Memory B cell (primary cell): ENCODE measurements at regions not wholly inside any gene's neighbourhood (a gene's known extent, or its start where the extent isn't known, plus 50 kb on each side); places are given as distances from the start of the nearest gene placed in this dataset.
"Not testable (repeated sequence)": the region's sequence is repeated elsewhere in the genome, so short reads cannot be mapped to it uniquely, and the experiment has no call there.

Experiments used
- ATAC-seq: fragments of 150-1000 bp; cut with Tn5 transposase; 2 replicates; pipeline ENCODE4 v1.10.0; 2021; ENCODE audit warnings: low read depth, mild to moderate bottlenecking, moderate library complexity
- DNase-seq, 2 donors: peaks; one replicate each; pipeline ENCODE4 v3.0.0; 2022; ENCODE audit warnings: low spot score in 2 of 2
- H3K27ac Mint-ChIP-seq: one replicate; pipeline ENCODE4 v1.8.0; 2022; ENCODE audit warnings: mild to moderate bottlenecking, moderate library complexity, mixed read lengths
- H3K27me3 Mint-ChIP-seq: one replicate; pipeline ENCODE4 v1.8.0; 2022; ENCODE audit warnings: mixed read lengths
- H3K36me3 Mint-ChIP-seq: one replicate; pipeline ENCODE4 v1.8.0; 2022; ENCODE audit warnings: mild to moderate bottlenecking, mixed read lengths
- H3K4me1 Mint-ChIP-seq: one replicate; pipeline ENCODE4 v1.8.0; 2022; ENCODE audit warnings: mixed read lengths
- H3K4me3 Mint-ChIP-seq: one replicate; pipeline ENCODE4 v1.8.0; 2022; ENCODE audit warnings: mild to moderate bottlenecking, moderate library complexity, mixed read lengths
- H3K9me3 Mint-ChIP-seq: one replicate; pipeline ENCODE4 v1.8.0; 2022; ENCODE audit warnings: mixed read lengths

GRCh38 chr14:84095681-84096080 is 1434.3 kb upstream of the FLRT2 start:
- H3K4me3 Mint-ChIP-seq, result no peak overlapping the region
- no peaks in the 10 kb centered on the region for H3K4me1 Mint-ChIP-seq
- ATAC-seq (no peak), DNase-seq (no peak)
- H3K27me3 Mint-ChIP-seq, result no peaks in the 10 kb centered on the region
- H3K36me3 Mint-ChIP-seq, result no peaks in the 10 kb centered on the region
- H3K9me3 Mint-ChIP-seq, result peaks cover 6% of the 10 kb centered on the region
- H3K27ac Mint-ChIP-seq, result no peak overlapping the region

DNA sequence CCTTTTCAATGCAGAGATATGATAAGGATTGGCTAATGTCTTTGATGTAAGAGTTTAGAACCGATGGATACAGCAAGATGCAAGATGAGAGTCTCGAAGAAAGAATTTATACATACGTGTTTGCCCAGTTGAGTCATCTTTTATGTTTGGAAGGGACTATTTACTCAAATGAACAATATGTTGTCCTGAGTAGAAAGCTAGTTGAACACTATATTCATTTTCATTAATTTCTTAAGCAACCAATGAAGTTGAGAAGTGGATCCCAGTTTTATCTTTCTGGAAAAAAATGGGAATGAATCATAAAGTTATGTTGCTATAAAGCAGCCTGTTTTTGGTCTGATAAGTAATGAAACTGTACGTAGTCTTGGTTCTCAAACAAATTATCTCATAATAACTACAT is 1431.7 kb upstream of the FLRT2 start:
- DNase-seq (no peak), ATAC-seq (no peak)
- peaks cover 12% of the 10 kb centered on the region for H3K9me3 Mint-ChIP-seq
- no peak overlapping the region for H3K4me3 Mint-ChIP-seq
- no peaks in the 10 kb centered on the region for H3K36me3 Mint-ChIP-seq
- H3K27ac Mint-ChIP-seq, result no peak overlapping the region
- H3K27me3 Mint-ChIP-seq, result no peaks in the 10 kb centered on the region
- H3K4me1 Mint-ChIP-seq, result no peaks in the 10 kb centered on the region

GRCh38 chr14:84099560-84099959 is 1430.4 kb upstream of the FLRT2 start:
- not testable (repeated sequence) for H3K27ac Mint-ChIP-seq, ATAC-seq, H3K4me3 Mint-ChIP-seq, H3K4me1 Mint-ChIP-seq, DNase-seq, H3K27me3 Mint-ChIP-seq, H3K36me3 Mint-ChIP-seq
- peaks cover 10% of the 10 kb centered on the region for H3K9me3 Mint-ChIP-seq

GRCh38 chr14:84107835-84108343 is 1422.1 kb upstream of the FLRT2 start:
- H3K36me3 Mint-ChIP-seq, result no peaks in the 10 kb centered on the region
- ATAC-seq (no peak), DNase-seq (no peak)
- no peak overlapping the region for H3K4me3 Mint-ChIP-seq
- no peaks in the 10 kb centered on the region for H3K4me1 Mint-ChIP-seq
- peaks cover 2% of the 10 kb centered on the region for H3K9me3 Mint-ChIP-seq
- H3K27ac Mint-ChIP-seq, result no peak overlapping the region
- no peaks in the 10 kb centered on the region for H3K27me3 Mint-ChIP-seq

- H3K4me3 Mint-ChIP-seq, result no peak overlapping the region
- no peaks in the 10 kb centered on the region for H3K4me1 Mint-ChIP-seq
- H3K9me3 Mint-ChIP-seq, result peaks cover 2% of the 10 kb centered on the region
- H3K36me3 Mint-ChIP-seq, result no peaks in the 10 kb centered on the region
- no peak overlapping the region for H3K27ac Mint-ChIP-seq
- ATAC-seq, result no peak
- no peak for DNase-seq
- no peaks in the 10 kb centered on the region for H3K27me3 Mint-ChIP-seq
These were observed 1421.0 kb upstream of the FLRT2 start for GRCh38 chr14:84108746-84109457.

GRCh38 chr14:84112589-84112988 is 1417.4 kb upstream of the FLRT2 start:
- Mint-ChIP-seq H3K4me1 (no peaks in the 10 kb centered on the region), H3K27ac (no peak overlapping the region), H3K9me3 (peaks cover 2% of the 10 kb centered on the region), H3K4me3 (no peak overlapping the region), H3K27me3 (no peaks in the 10 kb centered on the region), H3K36me3 (no peaks in the 10 kb centered on the region)
- DNase-seq, result no peak
- no peak for ATAC-seq

DNA sequence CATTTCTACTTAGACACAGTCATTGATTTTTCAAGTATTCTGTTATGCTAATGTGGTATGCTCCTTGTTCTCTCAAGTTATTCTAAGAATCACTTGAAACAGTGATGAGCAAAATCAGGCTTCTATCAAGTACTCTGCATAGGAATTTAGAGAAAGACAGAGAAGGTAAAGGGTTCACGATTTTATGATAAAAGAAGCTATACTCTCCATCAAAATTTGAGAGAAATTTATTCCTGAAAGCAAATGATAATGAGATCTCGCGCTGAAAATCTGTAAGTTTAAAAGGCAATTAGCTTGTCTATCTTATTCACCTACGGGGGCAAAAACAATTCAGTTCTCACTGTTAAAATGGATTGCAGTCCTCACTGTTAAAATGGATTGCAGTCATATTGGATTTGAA is 1404.3 kb upstream of the FLRT2 start:
- Mint-ChIP-seq H3K9me3 (no peaks in the 10 kb centered on the region), H3K4me3 (no peak overlapping the region), H3K36me3 (no peaks in the 10 kb centered on the region), H3K4me1 (no peaks in the 10 kb centered on the region), H3K27me3 (no peaks in the 10 kb centered on the region), H3K27ac (no peak overlapping the region)
- no peak for ATAC-seq
- DNase-seq, result no peak

GRCh38 chr14:84127495-84127894 is 1402.4 kb upstream of the FLRT2 start:
- Mint-ChIP-seq H3K9me3 (no peaks in the 10 kb centered on the region), H3K27ac (no peak overlapping the region), H3K4me3 (no peak overlapping the region), H3K36me3 (no peaks in the 10 kb centered on the region), H3K27me3 (no peaks in the 10 kb centered on the region), H3K4me1 (no peaks in the 10 kb centered on the region)
- no peak for ATAC-seq
- no peak for DNase-seq

GRCh38 chr14:84128050-84128449 is 1401.9 kb upstream of the FLRT2 start:
- no peaks in the 10 kb centered on the region for H3K4me1 Mint-ChIP-seq
- no peak for ATAC-seq
- no peak overlapping the region for H3K27ac Mint-ChIP-seq
- no peak overlapping the region for H3K4me3 Mint-ChIP-seq
- DNase-seq, result no peak
- H3K27me3 Mint-ChIP-seq, result no peaks in the 10 kb centered on the region
- H3K9me3 Mint-ChIP-seq, result no peaks in the 10 kb centered on the region
- no peaks in the 10 kb centered on the region for H3K36me3 Mint-ChIP-seq

- no peak for DNase-seq
- ATAC-seq, result no peak
- Mint-ChIP-seq H3K4me3 (no peak overlapping the region), H3K36me3 (no peaks in the 10 kb centered on the region), H3K9me3 (peaks cover 1% of the 10 kb centered on the region), H3K27me3 (no peaks in the 10 kb centered on the region), H3K4me1 (no peaks in the 10 kb centered on the region), H3K27ac (no peak overlapping the region)
These were observed 1400.9 kb upstream of the FLRT2 start for GRCh38 chr14:84129007-84129406.

DNA sequence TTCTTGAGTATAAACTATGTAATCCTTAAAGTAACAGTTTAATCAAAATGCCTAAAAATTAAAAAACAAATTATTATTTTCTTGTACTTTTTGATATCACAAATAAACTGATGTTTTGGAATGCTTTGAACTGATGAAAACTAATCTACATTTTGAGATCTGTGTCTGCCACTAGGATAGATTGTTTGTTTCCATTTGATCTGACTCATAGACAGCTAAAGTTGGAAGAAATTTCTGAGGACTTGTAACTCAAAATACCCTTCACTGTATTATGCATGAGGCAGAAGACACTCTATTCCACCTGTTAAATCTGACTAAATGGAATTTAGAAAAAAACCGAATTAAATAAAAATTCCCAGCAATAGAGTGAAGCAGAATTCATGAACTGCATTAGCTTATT is 1400.0 kb upstream of the FLRT2 start:
- ATAC-seq (no peak), DNase-seq (no peak)
- Mint-ChIP-seq H3K4me1 (no peaks in the 10 kb centered on the region), H3K9me3 (peaks cover 4% of the 10 kb centered on the region), H3K4me3 (no peak overlapping the region), H3K36me3 (no peaks in the 10 kb centered on the region), H3K27me3 (no peaks in the 10 kb centered on the region), H3K27ac (no peak overlapping the region)

DNA sequence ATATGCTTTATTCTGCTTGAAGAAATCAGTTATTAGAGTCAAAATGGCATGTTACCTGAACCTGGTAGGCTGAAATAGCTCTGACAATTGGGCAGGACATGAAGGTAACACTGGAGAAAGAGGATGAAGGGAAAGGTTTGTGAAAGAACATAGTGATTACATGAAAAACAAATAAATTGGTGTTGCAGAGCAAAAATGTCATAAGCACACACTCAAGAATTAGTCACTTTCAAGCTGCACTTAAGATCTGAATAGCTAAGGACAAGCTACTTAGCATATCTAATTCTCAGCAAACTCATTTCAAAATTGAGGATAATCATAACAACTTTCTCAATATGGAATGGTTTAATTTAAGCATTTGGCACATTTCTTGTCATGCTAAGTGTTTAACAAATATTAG is 1398.0 kb upstream of the FLRT2 start:
- Mint-ChIP-seq H3K4me3 (no peak overlapping the region), H3K27me3 (no peaks in the 10 kb centered on the region), H3K9me3 (peaks cover 7% of the 10 kb centered on the region), H3K36me3 (no peaks in the 10 kb centered on the region), H3K27ac (no peak overlapping the region), H3K4me1 (no peaks in the 10 kb centered on the region)
- ATAC-seq (no peak), DNase-seq (no peak)

DNA sequence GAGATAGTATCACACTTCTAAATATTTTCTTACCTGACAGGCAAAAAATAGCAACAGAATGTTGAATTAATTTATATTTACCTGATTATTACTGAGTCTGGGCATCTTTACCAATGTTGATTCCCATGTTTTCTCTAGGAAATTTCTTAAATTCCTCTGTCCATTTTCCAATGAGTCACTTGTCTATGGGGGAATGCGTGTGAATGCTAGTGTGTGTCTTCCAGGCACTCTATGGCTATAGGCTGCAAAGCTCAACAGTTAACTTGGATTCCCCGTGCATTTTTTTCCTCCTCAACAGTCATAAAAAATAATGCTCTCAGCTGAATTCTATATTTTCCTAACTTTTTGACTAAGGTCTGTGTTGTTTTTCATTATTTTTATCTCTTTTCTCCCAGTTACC is 1385.8 kb upstream of the FLRT2 start:
- peaks cover 7% of the 10 kb centered on the region for H3K9me3 Mint-ChIP-seq
- no peak overlapping the region for H3K4me3 Mint-ChIP-seq
- H3K4me1 Mint-ChIP-seq, result no peaks in the 10 kb centered on the region
- ATAC-seq (no peak), DNase-seq (no peak)
- no peaks in the 10 kb centered on the region for H3K36me3 Mint-ChIP-seq
- H3K27ac Mint-ChIP-seq, result no peak overlapping the region
- H3K27me3 Mint-ChIP-seq, result no peaks in the 10 kb centered on the region

GRCh38 chr14:84152452-84152851 is 1377.5 kb upstream of the FLRT2 start:
- H3K4me1 Mint-ChIP-seq, result no peaks in the 10 kb centered on the region
- ATAC-seq (no peak), DNase-seq (no peak)
- no peaks in the 10 kb centered on the region for H3K36me3 Mint-ChIP-seq
- no peak overlapping the region for H3K4me3 Mint-ChIP-seq
- H3K27me3 Mint-ChIP-seq, result no peaks in the 10 kb centered on the region
- H3K9me3 Mint-ChIP-seq, result peaks cover 8% of the 10 kb centered on the region
- no peak overlapping the region for H3K27ac Mint-ChIP-seq

GRCh38 chr14:84162633-84163032 is 1367.3 kb upstream of the FLRT2 start:
- H3K4me1 Mint-ChIP-seq, result no peaks in the 10 kb centered on the region
- H3K36me3 Mint-ChIP-seq, result peaks cover 1% of the 10 kb centered on the region
- no peak overlapping the region for H3K4me3 Mint-ChIP-seq
- H3K9me3 Mint-ChIP-seq, result peaks cover 2% of the 10 kb centered on the region
- no peaks in the 10 kb centered on the region for H3K27me3 Mint-ChIP-seq
- DNase-seq, result no peak
- no peak overlapping the region for H3K27ac Mint-ChIP-seq
- ATAC-seq, result no peak
